HG03469 (cell line): ENCODE measurements at regions not wholly inside any gene's neighbourhood (a gene's known extent, or its start where the extent isn't known, plus 50 kb on each side); places are given as distances from the start of the nearest gene placed in this dataset.

ENCODE experiments used
- ATAC-seq: cut with Tn5 transposase; IDR thresholded peaks from one replicate; pipeline ENCODE4 v1.9.1; 2021; ENCODE audit warnings: mild to moderate bottlenecking, moderate library complexity, moderate number of reproducible peaks; ENCODE audit not compliant: unreplicated experiment

DNA sequence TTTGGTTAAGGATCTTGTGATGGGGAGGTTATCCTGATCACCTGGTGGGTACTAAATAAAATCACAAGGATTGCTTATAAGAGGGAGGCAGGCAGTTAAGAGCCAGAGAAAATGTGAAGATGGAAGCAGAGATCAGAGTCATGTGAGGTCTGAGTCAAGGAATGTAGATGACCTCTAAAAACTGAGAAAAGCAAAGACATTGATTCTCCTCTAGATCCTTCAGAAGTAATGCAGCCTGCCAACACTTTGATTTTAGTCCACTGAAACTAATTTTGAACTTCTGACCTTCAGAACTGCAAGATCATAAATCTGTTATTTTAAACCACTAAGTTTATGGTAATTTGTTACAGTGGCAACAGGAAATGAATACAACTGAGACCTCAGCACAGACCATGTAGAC is 499.0 kb downstream of the GADD45G start:
- ATAC-seq = no peak

DNA sequence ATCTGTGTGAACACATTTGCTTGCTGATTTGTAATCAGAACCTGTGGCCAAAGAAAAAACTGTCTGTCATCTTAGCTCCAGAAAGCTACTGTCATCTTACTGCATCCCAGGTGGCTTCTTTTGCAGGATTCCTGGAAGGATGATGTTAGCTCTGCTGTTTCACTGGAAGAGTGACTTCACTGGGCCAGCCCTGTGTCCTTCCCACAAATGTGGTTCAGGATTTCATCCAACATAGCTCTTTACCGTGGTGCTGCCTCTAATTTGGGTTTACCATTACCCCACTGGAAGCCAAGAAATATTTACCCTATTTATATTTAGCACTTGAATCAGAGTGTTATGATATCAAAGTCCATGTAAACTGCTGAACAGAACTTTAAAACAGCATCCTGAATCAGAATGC is 501.0 kb downstream of the GADD45G start:
- ATAC-seq = no peak

DNA sequence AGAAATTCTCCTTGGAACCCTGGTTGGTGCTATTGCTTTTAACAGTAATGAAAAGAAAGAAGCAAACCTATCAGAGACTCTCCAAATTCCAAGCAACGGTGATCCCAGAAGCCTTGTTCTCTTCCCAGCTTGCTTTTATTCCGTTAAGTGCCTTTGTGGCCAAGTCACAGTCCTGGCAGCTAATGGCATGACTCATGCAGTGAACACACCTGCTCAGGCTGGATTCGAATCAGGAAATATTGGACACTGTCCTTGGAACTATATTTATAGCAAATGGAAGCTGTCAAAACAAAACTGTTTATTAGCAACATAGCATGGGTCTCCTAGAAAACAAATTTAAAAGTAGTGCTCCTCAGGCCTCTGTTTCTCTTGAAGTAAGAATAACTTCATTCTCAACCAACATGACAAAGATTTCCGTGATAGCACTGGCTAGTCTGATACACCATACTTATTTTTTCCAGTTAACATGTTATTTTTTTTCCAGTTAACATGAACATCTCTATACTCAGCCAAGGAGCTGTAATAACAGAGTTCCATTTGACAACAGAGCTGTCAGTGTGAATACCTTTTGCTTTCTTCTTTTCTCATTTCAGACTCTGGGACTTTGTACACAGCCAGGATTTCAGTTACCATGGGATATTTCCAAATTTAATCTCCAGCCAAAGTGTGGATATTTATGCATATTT is 502.4 kb downstream of the GADD45G start:
- ATAC-seq = no peak

DNA sequence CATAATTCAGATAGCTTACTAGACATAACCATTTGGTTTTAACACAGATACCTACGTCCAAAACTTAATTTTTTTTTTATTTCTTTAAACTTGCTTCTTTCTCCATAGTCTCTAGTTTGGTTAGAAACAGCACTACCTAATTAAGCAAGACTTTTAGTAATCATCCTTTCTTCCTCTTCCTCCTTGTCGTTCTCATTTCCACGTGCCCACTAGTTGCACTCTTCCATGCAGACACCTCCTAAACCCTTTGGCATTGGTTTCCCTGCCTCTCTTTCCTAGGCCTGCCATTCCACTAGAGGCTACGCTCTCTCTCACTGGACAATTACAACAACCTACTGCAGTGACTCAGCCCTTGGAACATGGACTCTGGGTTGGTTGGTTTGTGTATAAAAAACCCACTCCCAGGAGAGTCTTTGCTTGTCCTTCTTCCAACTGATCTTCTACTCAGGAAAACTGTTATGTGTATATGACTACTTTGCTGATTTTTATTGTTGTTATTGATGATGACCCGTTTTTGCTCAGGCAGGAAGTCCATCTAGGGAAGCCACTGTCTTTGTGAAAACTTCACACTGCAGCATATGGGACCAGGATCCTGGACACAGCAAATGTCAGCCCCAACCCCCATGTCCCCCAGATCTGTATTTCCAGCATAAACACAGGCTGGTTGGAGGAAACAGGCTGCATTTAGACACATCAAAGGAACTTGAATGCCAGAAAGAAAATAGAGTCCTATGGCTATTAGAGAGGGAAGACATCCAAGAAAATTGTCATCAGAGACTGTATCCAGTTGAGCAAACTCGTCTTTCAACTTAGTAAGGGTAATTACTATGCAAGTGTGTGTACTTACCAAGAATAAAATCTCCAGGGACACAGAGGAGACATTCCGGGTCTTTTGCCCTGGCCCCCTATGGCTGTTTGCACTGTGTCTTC is 503.2 kb downstream of the GADD45G start:
- no peak for ATAC-seq

DNA sequence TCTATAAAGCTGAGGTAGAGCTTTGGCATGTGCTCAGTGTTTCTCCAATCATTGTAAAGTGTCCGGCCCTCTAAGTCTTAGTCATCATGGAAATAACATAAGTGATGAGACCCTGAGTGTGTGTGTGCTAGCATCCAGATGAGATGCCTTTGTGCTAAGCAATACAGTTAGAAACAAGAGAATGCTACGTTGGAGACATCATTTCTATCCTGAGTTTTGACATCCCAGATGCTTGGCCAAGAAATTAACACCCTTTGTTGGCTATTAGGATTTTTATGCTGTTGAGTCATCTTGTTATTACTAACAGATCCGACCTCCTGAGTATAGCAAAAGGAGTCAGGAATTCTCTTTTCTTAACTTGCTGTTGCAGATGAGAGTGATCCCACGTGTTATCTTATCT is 508.0 kb downstream of the GADD45G start:
- no peak for ATAC-seq

DNA sequence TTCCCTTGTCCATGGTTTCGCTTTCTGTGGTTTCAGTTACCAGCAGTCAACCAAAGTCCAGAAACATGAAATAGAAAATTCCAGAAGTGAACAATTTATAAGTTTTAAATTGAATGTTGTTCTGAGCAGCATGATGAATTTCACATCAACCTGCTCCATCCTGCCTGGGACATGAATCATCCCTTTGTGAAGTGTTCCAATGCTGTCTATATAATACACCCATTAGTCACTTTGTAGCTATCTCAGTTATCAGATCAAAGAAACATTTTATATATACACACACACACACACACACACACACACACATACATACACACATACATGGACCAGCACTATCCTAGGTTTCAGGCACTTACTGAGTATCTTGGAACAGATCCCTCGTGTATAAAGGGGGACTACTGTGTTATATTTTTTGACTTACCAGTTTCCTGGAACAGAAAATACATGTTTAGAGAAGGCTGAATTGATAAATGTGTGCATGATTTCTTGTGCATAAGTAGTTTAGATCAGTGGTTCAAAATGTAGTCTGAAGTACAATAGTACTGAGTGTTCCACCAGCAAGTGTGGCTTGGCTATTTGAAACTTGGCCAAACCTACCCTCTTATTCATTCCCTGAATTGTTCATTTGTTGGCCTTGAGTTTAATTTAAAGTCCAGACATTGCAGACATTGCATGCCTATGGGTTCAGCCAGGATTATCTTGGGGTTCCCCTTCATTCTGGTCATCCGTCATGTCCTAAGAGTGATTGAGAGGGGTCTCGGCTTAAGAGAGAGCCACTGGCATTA is 510.0 kb downstream of the GADD45G start:
- no peak for ATAC-seq

DNA sequence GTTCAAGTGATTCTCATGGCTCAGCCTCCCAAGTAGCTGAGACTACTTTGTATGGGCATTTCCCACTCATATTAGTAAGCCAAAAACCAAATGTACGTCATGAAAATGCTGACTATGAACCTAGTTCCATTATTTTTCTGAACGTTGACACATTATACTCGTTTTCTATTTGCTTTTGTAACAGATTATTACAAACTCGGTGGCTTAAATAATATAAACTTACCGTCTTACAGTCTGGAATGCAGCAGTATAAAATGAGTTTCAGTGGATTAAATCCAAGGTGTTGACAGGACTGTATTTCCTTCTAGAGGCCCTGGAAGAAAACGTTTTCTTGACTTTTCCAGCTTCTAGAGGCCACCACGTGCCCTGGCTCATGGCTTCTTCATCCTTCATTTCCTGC is 517.0 kb downstream of the GADD45G start:
- ATAC-seq = no peak

- ATAC-seq = no peak
Measured at GRCh38 chr9:90124961-90125360, 517.7 kb downstream of the DIRAS2 start.

DNA sequence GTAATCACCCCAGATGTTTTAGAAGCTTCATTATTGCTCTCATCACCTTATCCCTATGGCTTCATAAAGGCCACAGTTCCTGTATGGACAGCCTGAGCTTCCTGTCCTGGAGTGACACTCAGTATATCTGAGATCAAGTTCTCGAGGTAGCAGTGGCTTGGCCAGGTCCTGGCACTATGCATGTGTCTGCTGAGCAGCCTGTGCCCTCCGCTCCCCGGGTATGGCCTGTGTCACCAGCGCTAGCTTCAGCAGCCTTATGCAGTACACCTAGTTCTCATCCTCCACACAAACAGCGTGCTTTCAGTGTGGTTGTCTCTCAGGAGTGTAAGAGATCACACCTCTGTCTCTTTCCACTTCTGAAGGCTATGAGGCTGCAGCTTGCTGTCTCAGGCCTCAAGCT is 514.7 kb downstream of the DIRAS2 start:
- no peak for ATAC-seq

DNA sequence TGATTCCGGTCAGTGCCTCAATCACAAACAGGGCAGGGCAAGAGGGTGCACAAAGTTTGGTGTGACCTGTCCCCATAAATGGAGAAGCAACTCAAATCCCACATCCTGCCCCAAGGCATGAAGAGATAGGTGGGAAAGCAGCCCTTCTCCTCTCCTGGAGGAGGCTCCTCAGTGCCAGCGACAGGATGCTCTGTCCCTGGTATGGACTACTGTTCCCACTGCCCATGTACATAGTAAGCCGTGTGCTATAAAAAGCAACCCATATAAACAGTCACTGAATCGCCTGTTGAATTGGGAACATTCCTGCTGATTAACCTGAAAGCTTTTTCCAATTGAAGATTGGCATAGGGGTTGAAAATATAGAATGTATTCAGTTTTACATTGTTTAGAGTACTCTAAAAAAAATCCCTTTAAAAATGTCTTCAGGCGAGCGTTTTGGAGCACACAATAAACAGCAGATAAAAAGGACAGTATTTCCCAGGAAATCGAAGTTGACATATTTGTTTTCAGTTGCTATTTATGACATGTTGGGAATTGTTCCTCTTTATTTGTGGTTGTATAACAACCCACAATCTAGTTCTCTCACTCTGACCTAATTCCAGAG is 513.9 kb downstream of the DIRAS2 start:
- ATAC-seq = no peak

- no peak for ATAC-seq
Measured at GRCh38 chr9:90129446-90129845, 513.2 kb downstream of the DIRAS2 start.

GRCh38 chr9:90131568-90131967 is 511.1 kb downstream of the DIRAS2 start:
- ATAC-seq = no peak

DNA sequence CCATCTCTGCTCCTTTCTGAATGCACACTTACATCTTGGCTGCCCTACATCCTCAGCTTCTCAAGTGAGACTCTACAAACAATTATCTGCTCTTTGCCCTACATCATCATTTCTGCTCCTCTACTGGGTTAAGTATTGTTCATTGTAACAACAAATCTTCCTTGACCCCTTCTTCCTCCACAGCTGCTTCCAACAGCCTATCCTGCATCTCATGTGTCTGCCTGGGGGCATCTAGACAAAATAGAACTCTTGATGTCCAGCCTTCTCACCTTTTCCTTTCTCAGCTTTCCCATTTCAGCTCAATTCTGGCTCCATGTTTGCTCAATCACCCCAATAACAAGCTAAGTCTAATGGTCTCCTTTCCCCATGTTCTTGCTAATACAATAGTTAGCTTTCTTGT is 509.8 kb downstream of the DIRAS2 start:
- no peak for ATAC-seq

- no peak for ATAC-seq
Measured at GRCh38 chr9:90137801-90138200, 504.8 kb downstream of the DIRAS2 start.

GRCh38 chr9:90140131-90140818 is 502.3 kb downstream of the DIRAS2 start:
- ATAC-seq = no peak

DNA sequence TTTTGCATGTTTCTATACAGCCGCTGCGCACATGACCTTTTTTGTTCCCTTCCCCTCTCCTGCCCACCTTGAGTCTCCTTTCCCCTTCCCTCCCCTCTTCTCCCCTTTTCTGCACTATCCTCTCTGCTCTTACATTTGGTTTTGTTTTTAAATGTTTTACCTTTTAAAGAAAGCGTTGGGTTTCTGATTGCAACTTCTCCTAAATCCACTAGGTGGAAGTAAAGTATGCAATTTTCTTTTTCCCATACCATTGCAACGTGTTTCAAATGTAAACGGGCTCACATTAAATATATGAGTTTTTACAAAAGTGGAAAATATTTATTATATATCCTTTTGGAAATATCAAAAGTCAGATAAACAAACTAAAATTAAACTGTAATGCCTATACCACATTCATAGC is 500.9 kb downstream of the DIRAS2 start:
- no peak for ATAC-seq

DNA sequence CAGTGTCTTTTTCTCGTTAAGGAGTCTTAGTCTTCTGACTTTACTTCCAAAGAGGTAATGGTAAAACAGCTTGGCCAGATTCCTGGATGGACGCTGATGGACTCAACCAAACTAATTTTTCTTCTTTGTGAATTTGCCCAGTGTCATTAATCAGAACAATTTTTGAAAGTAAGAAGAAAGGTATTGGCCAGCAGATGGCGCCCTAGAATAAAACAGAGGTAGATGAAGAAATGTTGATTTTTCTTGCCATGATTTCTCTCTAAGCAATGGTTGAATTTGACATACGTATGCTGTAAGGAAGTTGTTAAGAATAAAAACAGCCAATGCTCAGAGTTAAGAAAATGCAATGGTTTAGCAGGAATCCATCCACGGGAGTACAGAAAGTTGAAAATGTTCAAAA is 500.0 kb downstream of the DIRAS2 start:
- ATAC-seq = no peak

- no peak for ATAC-seq
Measured at GRCh38 chr9:90147426-90147825, 495.2 kb downstream of the DIRAS2 start.

DNA sequence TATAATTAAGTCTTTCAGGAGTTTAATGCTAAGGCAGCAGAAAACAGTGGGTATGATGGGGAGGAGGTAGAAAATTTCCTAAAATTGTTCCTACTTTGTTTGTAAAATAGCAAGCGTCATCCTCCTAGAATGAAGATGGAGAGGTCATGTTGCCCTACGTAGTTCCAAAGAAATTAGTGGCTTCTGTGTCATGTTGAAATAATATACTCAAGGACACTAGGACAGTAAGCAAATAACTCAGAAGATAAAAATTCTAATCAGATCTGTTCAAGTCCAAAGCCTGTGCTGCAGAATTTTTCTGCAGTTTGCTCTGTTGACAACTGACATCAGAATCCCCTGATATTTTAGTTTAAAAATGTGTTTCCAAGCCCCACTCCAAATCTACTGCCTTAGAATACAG is 486.3 kb downstream of the DIRAS2 start:
- no peak for ATAC-seq

- ATAC-seq = no peak
Measured at GRCh38 chr9:90162326-90162725, 480.3 kb downstream of the DIRAS2 start.
